ENCODE measurements at regions not wholly inside any gene's neighbourhood (a gene's known extent, or its start where the extent isn't known, plus 50 kb on each side); places are given as distances from the start of the nearest gene placed in this dataset.

DNA sequence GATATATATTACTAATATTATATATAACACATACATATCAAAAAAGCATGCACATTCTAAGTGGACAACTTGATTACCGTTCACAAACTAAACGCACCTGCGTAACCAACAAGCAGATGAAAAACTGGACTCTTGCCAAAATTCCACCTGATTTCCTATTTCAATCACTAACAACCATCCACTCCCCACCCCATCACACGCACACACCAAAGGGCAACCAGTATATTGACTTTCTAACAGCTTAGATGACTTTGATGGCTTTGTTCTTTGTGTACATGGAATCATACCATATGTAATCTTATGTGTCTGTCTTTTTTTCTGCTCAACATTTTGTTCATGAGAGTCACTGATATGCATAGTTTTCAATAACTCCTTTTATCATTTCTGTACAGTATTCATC is 496.8 kb upstream of the ARRDC4 start:
- DNase-seq (ENCODE audit: low read depth), result no peak

DNA sequence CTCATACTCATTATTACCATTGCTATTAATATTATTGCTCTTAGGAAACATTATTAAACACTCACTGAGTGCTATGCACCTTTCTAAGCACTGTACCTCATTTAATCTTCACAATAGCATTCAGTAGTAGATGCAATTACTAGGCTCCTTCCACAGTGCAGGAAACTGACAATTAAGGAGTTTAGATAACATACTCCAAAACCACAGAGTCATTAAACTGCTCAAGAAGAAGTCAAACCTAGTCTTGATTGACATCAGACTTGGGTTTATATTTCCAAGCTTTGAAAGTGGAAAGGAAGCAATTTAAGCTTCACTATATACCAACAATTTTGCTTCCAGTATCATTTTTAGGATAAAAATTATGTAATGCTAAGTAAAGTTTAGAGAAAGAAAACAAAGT is 490.1 kb upstream of the ARRDC4 start:
- DNase-seq (ENCODE audit: low read depth), result no peak

DNA sequence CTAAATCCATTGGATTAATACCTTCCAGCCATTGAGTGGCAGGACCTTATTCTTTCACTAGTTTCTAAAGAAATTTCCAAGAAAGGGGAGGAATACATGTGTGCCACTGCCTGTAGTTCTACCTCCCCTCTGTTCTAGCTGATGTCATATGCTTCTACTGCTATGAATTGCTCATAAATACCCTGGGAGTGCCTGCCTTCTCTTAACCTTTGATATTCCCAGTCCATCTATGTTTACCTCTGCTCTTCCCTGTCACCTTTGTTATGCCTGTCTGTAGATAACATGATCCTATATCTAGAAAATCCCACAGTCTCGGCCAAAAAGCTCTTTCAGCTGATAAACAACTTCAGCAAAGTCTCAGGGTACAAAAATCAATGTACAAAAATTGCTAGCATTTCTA is 486.9 kb upstream of the ARRDC4 start:
- no peak for DNase-seq (ENCODE audit: low read depth)

DNA sequence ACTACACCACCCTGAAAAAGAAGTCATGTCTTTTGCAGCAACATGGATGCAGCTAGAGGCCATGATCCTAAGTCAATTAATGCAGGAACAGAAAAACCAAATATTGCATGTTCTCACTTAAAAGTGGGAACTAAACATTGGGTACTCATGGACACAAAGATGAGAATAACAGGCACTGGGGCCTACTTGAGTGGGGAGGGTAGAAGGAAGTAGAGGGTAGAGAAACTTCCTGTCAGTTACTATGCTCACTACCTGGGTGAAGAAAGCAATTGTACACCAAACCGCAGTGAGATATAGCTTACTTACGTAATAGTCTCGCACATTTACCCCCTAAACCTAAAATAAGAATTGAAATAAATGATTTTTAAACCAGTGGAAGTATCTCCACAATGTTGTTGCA is 480.5 kb upstream of the ARRDC4 start:
- DNase-seq (ENCODE audit: low read depth), result no peak

DNA sequence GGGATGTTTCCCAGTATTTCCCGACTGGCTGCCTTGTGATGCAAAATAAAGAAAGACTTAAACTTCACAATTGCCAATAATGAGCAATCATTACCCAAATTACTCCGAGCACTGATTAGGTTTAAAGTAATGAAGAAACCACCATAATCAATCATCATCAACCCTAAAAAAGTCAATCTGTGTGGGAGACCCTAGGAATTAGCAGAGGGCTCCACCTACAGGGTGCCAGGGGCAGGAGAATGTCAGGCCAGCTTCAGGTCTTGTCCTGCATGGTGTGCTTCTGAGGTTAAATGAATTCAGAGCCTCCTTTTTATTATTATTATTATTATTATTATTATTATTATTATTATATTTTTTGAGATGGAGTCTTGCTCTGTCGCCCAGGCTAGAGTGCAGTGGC is 478.0 kb upstream of the ARRDC4 start:
- DNase-seq (ENCODE audit: low read depth), result no peak

DNA sequence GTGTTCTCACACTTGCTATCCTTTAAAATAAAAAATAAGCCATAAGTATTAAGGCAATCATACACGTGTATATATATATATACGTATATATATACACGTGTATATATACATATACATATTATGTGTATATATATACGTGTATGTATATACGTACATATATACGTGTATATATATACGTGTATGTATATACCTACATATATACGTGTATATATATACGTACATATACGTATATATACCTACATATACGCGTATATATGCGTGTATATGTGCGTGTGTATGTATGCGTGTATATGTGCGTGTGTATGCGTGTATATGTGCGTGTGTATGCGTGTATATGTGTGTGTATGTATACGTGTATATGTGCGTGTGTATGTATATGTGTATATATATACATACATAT is 477.3 kb upstream of the ARRDC4 start:
- DNase-seq (ENCODE audit: low read depth), result no peak

DNA sequence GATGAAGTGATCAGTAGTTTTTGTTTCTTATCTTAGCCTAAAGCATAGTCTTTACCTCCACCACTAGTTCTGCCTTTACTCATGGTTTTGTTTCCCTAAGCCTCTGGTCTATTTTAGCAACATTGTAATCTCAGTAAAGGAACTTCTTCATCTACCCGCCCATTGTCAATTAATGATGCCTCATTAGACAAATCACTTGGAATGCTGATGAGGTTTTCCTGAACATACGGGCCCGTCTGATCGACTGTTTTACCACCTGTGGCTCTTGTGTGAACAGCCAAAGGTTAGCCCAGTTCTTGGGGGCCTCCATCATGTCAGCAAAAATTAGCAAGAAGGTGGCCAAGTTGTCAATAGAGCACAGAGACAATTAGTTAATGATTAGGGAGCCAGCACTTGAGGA is 470.1 kb upstream of the ARRDC4 start:
- DNase-seq (ENCODE audit: low read depth), result no peak

DNA sequence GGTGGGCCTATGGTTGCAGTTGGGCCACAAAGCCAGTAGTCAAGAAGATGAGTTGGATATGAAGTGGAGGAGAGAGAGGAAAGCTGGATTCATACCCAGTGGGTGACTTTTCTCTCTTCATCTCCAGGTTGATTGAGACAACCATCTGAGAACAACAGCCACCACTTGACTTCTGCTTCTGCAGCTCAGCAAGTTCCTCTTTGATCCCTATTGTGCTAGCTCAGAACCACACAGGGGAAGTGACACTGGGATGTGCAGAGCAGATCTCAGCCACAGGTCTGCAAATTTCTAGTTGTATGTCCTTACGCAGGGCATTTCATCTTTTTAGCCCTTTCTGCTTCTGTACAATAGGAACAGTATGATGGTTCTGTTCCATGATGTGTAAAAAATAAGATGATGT is 459.2 kb upstream of the ARRDC4 start:
- no peak for DNase-seq (ENCODE audit: low read depth)

DNA sequence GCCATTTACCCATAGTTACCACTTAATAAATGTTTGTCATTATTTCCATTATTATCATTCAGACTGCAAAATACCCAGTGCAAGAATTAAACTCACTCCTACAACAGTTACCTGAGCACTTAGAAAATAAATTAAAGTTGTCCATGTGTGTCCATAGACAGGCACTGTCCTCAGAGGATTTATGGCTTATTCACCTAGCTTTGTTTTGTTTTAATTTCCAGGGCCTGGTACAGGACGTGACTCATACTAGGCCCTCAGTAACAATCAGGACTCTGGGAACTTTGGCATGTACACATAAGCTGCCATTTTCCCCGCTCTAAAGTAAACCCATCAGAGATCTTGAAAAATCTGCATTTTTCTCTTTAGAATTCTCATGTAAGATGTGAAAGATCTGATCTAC is 458.5 kb upstream of the ARRDC4 start:
- DNase-seq (ENCODE audit: low read depth), result no peak

DNA sequence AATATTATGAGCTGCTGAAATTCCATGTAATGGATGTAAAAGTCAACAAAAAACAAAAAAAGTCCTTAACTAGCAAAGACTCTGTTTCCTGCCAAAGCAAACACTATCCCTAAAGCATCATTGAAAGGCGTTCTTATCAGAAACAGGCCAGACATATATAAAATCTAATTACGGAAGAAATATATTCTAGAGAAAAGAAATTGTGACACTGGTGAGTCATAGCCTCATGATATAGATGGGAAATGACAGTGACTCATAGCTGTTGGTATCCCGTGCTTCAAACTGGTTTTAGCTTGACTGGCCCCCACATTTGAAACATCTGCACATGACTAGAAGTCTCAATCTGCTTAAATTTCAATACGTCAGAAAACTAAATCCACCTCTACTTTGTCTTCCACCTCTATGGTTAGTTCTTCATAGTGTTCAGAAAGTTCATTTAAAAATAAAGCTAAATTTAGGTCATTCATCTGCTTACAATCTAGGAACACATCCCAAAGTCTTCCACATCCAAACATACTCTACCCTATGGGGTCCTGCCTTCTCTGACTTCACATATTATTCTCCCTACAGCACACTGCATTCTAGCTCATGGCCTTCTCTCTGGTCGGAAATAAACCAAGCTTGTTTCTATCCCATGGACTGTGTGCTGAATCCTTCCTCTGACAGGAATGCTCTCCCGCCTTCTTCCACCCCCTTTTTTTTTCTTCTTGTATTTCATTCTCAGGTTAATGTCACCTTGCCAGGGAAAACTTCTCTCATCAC is 456.3 kb upstream of the ARRDC4 start:
- no peak for DNase-seq (ENCODE audit: low read depth)

DNA sequence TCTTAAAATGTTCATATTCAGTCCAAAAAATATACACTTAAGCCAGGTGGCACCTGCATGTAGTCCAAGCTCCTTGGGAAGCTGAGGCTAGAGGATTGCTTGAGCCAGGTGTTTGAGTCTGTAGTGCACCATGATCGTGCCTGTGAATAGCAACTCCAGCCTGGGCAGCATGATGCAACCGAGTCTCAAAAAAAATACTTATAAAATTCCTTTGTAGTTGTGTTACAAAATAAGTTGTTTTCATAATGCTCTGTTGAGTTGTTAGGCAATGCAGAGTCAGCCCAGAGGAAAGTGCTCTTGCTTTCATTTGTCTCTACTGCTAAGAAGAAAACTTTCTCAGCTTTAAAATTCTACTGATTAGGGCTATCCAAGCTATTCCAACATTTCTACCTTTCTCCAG is 442.8 kb upstream of the ARRDC4 start:
- no peak for DNase-seq (ENCODE audit: low read depth)

DNA sequence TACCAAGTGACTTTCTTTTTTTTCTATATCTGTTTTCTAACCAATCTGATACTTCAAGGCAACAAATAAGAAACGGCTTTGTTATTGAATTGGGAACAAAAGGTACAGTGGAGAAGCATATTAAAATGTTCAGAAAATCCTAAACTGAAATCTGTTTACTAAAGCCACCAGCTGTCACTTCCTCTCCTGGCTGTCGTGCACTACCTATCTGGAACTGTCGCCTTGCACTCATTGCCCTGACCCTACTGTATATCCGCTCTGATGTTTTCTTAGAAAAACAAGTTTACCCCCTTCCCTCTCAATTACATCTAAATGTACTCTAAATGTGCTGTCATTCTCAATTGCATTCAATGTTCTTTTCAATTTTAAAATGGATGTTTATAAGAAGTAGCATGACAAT is 439.8 kb upstream of the ARRDC4 start:
- no peak for DNase-seq (ENCODE audit: low read depth)

DNA sequence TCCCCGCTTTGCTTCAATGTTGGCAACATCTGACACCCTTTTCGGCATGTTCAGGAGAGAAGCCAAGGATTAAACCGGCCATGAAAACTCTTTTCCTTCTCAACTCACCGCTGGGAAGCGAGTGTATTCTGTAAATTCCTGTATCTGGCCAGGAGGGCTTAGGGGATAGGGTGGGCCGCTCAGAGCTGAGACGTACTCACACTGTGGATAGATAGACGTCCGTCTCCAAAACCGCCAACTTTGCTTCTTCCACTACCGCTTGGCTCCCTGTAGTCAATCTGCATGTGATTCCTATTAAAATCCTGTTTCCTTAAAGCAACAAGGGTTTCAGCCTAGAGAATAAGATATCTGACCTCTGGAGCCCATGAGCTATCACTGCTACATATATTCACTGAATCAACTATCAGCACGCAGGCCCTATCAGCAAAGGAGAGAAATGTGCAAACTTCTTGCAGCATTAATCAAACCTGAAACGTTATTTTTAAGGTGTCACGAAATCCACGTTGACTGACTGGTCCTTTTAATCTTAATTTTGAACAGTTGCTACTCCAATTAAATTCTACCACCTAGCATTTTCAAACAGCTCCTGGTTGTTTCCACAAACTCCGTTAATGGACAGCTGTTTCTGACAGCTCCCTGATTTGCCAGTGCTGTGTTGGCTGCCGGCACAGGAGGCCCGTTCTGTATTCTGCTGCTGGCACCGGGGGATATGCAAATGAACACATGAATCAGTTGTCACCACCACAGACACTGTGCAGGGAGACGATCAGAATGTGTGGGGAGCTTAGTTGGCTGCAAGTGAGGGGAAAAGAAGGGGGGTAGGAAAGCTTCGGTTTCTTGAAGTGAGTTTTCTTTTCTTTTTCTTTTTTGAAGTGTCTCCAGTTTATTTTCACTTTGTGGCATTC is 438.9 kb upstream of the ARRDC4 start:
- peak; percentile 47 for DNase-seq (ENCODE audit: low read depth)

DNA sequence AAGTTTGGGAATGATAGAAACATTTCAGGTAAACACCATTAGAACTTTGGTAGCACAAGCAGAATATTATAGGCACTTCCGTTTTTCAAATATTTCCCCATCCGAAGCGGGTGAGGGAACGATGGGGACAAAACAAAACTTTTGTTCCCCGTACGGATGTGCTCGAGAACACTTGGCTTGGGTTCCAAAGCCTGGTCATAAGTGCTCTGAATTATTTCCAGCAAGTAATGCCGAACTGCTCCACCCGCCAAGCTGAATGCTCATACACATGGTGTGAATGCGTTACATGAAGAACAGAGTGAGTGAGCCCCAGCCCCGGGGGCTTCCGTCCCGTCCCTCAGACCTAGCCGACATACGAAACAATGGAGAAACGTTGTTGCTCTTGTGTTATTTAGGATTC is 438.2 kb upstream of the ARRDC4 start:
- DNase-seq (ENCODE audit: low read depth), result no peak

DNA sequence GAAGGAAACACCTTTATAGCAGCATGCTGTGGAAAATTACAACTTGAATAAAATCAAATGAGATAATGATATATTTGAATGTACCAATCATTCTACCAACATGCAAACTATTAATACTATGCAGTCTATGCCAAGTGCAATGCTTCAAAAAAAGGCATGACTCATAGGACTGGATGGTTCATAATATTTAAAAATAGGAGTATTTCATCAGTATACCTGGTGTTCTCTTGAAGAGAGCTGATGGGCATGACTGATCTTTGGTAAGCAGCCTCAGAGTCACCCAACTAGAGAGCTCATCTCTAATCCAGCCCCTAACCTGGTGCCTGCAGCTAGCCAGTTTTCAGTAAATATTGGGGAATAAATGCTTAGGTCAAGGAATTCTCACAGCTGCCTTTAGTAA is 434.7 kb upstream of the ARRDC4 start:
- DNase-seq (ENCODE audit: low read depth), result no peak

DNA sequence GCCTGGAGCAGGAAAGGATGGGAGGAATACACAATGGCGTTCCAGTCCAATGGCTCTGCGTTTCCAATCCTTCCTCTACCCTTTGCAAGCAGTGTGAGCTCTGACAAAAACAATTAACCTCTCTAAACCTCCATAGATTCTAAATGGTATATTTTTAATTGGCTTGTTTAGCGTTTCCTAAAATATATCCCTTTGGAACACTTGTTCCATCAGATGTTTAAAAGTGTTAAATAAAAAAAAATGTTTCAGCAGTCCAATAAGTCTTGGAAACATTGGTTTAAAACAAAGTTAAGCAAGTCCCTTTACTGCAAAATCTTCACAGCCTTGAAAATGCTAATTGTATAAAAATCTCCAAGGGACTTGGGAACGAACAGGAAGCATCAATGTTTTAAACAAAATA is 432.3 kb upstream of the ARRDC4 start:
- DNase-seq (ENCODE audit: low read depth), result no peak

DNA sequence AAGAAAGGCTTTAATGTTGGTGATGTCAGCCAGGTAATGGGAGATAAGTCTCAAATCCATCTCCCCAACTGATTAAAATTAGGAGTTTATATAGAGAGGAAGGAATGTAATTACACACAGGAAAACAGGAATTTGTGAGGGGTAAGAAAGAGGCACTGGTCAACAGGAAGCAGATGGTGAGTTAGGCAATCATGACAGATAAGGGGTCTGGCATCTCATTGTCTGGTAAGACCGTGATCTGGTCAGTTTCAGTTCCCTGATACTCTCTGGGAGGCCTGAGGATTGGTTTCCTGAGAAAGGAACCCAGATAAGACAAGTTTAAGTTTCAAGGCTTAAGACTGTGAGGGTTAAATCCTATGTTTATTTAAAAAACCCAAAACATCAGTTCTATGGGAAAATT is 414.7 kb upstream of the ARRDC4 start:
- no peak for DNase-seq (ENCODE audit: low read depth)

DNA sequence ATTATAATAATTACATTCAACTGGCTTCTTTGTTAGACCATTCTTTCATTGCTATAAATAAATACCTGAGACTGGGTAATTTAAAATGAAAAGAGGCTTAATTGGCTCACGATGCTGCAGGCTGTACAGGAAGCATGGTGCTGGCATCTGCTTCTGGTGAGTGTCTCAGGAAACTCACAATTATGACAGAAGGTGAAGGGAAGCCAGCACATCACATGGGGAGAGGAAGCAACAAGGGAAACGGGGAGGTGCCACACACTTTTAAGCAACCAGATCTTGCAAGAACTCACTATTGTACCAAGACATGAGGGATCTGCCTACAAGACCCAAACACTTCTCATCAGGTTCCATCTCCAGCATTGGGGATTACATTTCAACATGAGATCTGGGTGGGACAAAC is 413.1 kb upstream of the ARRDC4 start:
- DNase-seq (ENCODE audit: low read depth), result no peak

DNA sequence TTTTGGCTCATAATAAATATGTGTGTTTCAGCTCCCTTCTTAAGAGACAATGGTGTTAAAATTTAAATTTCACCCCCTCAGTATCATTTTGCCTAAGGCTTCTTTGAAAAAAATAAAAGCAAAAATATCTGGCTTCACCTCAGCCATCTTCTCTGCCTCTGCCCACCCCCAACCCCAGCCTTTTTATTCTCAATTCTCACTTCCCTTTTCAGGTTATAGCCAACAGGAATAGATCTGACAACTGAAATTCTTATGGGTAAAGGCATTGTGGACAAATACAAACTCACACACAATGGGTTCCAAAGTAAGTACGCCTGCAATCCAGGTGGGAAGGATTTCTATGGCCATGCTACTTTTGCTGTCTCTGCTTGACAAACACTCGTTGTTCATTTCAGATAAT is 399.0 kb upstream of the ARRDC4 start:
- no peak for DNase-seq (ENCODE audit: low read depth)

DNA sequence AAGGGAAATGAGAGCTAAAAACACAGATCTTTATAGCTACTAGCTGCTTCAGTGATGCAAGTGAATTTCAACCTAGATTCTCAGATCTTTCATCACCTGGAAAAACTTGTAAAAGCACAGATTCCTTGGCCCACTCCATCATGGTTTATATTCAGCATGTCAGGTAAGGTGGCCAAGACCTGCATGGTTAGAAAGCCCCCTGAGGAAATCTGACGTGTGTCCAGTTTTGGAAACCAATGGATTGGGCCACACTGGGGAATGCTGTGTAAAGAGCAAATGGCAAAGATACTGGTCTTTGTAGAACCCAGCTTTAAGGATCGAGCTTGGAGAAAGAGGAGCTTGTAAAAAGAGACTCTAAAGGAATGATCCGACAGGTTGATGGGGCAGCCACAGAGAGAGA is 397.0 kb upstream of the ARRDC4 start:
- no peak for DNase-seq (ENCODE audit: low read depth)

DNA sequence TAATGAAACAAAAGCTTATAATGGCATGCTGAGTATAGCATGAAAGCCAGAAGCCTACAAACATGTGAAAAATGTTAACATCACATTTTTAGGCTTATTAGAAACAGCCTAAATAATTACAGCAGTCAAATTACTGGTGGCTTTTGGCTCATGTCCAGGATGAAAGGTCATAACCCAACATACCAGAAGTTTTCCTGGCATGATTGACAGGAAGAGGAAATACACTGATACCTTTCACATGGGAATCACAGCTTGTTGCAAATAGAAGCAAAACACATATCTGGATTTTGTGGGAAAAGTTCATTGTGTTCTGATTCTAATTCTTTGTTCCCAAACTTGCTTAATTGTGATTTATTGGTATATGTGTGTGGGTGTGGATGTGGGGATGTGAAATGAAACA is 393.5 kb upstream of the ARRDC4 start:
- DNase-seq (ENCODE audit: low read depth), result no peak

DNA sequence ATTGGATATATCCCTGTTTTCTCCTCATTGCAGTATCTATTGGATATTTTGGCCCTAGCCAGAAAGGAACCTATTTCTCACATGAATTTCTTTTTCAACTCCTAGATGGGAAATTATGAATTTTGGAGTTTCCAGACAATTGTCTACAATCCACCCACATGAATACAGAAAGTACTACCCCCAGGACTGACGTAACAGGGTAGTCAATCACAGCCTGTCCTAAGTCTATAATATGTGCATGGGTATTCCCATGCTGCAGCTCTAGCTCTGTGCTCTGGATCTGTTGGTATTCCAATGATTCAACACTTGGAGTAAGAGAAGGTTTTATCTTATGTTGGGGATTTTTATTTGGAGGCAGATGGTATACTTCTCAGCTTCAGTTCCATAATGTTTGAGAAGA is 393.1 kb upstream of the ARRDC4 start:
- no peak for DNase-seq (ENCODE audit: low read depth)

Data from myocyte (in vitro differentiated cells).